ENCODE measurements at regions not wholly inside any gene's neighbourhood (a gene's known extent, or its start where the extent isn't known, plus 50 kb on each side); places are given as distances from the start of the nearest gene placed in this dataset.

GRCh38 chr10:131777162-131777561 is 123.6 kb upstream of the PPP2R2D start:
- Histone ChIP-seq H3K27ac (ENCODE audit: low read depth, low read length) (no peak overlapping the region), H3K18ac (ENCODE audit: low read length) (no peak overlapping the region), H2BK5ac (ENCODE audit: low read length) (no peak overlapping the region), H3K9ac (ENCODE audit: low read length) (no peak overlapping the region), H4K8ac (ENCODE audit: low read depth, low read length) (no peak overlapping the region), H2AK5ac (ENCODE audit: low read length) (no peak overlapping the region), H3K79me1 (ENCODE audit: low read length) (no peaks in the 10 kb centered on the region), H3K79me2 (ENCODE audit: control insufficient read depth, insufficient read depth, low read length) (no peaks in the 10 kb centered on the region), H3K56ac (ENCODE audit: low read length) (no peak overlapping the region), H2BK15ac (replicated peaks; ENCODE audit: low read depth) (no peak overlapping the region), H3K4ac (ENCODE audit: low read depth, low read length) (no peak overlapping the region), H3K4me2 (ENCODE audit: low read length) (no peak overlapping the region), H3K4me1 (ENCODE audit: control insufficient read depth, low read depth, low read length) (no peaks in the 10 kb centered on the region), H3K4me3 (ENCODE audit: low read length) (no peak overlapping the region), H3K27me3 (ENCODE audit: insufficient read depth, low read length, poor library complexity) (no peaks in the 10 kb centered on the region), H3K23ac (ENCODE audit: low read length) (no peak overlapping the region), H3K36me3 (ENCODE audit: control insufficient read depth, insufficient read depth, low read length) (no peaks in the 10 kb centered on the region), H2BK120ac (ENCODE audit: low read depth, low read length) (no peak overlapping the region), H4K5ac (ENCODE audit: low read length) (no peak overlapping the region)
- peak; percentile 31 for DNase-seq
- no CpG with 5 or more reads among the region's 5 CpGs for WGBS (ENCODE audit: extremely low coverage, insufficient coverage, low lambda C conversion rate)

GRCh38 chr10:131777921-131778320 is 122.9 kb upstream of the PPP2R2D start:
- no peak overlapping the region for H2BK15ac ChIP-seq (replicated peaks; ENCODE audit: low read depth)
- no peaks in the 10 kb centered on the region for H3K4me1 ChIP-seq (ENCODE audit: control insufficient read depth, low read depth, low read length)
- DNase-seq: no peak
- no peaks in the 10 kb centered on the region for H3K36me3 ChIP-seq (ENCODE audit: control insufficient read depth, insufficient read depth, low read length)
- H3K79me2 ChIP-seq (ENCODE audit: control insufficient read depth, insufficient read depth, low read length): no peaks in the 10 kb centered on the region
- no peak overlapping the region for H3K56ac ChIP-seq (ENCODE audit: low read length)
- WGBS (ENCODE audit: extremely low coverage, insufficient coverage, low lambda C conversion rate): no CpG with 5 or more reads among the region's 2 CpGs
- H3K27ac ChIP-seq (ENCODE audit: low read depth, low read length): no peak overlapping the region
- H3K4ac ChIP-seq (ENCODE audit: low read depth, low read length): no peak overlapping the region
- H2BK5ac ChIP-seq (ENCODE audit: low read length): no peak overlapping the region
- no peak overlapping the region for H3K23ac ChIP-seq (ENCODE audit: low read length)
- no peaks in the 10 kb centered on the region for H3K27me3 ChIP-seq (ENCODE audit: insufficient read depth, low read length, poor library complexity)
- H3K4me2 ChIP-seq (ENCODE audit: low read length): no peak overlapping the region
- H3K9ac ChIP-seq (ENCODE audit: low read length): no peak overlapping the region
- H3K79me1 ChIP-seq (ENCODE audit: low read length): no peaks in the 10 kb centered on the region
- no peak overlapping the region for H3K18ac ChIP-seq (ENCODE audit: low read length)
- H2BK120ac ChIP-seq (ENCODE audit: low read depth, low read length): no peak overlapping the region
- H2AK5ac ChIP-seq (ENCODE audit: low read length): no peak overlapping the region
- no peak overlapping the region for H3K4me3 ChIP-seq (ENCODE audit: low read length)
- no peak overlapping the region for H4K8ac ChIP-seq (ENCODE audit: low read depth, low read length)
- no peak overlapping the region for H4K5ac ChIP-seq (ENCODE audit: low read length)

- Histone ChIP-seq H3K56ac (ENCODE audit: low read length) (no peak overlapping the region), H3K18ac (ENCODE audit: low read length) (no peak overlapping the region), H3K23ac (ENCODE audit: low read length) (no peak overlapping the region), H4K5ac (ENCODE audit: low read length) (no peak overlapping the region), H3K4me3 (ENCODE audit: low read length) (no peak overlapping the region), H3K79me1 (ENCODE audit: low read length) (no peaks in the 10 kb centered on the region), H3K27me3 (ENCODE audit: insufficient read depth, low read length, poor library complexity) (no peaks in the 10 kb centered on the region), H3K36me3 (ENCODE audit: control insufficient read depth, insufficient read depth, low read length) (no peaks in the 10 kb centered on the region), H3K4me2 (ENCODE audit: low read length) (no peak overlapping the region), H3K27ac (ENCODE audit: low read depth, low read length) (no peak overlapping the region), H2BK120ac (ENCODE audit: low read depth, low read length) (no peak overlapping the region), H4K8ac (ENCODE audit: low read depth, low read length) (no peak overlapping the region), H2BK15ac (replicated peaks; ENCODE audit: low read depth) (no peak overlapping the region), H2BK5ac (ENCODE audit: low read length) (no peak overlapping the region), H3K79me2 (ENCODE audit: control insufficient read depth, insufficient read depth, low read length) (no peaks in the 10 kb centered on the region), H3K4ac (ENCODE audit: low read depth, low read length) (no peak overlapping the region), H3K9ac (ENCODE audit: low read length) (no peak overlapping the region), H2AK5ac (ENCODE audit: low read length) (no peak overlapping the region), H3K4me1 (ENCODE audit: control insufficient read depth, low read depth, low read length) (no peaks in the 10 kb centered on the region)
- no CpG with 5 or more reads among the region's 9 CpGs for WGBS (ENCODE audit: extremely low coverage, insufficient coverage, low lambda C conversion rate)
- DNase-seq: no peak
Measured at GRCh38 chr10:131778385-131778784, 122.4 kb upstream of the PPP2R2D start.

GRCh38 chr10:131778842-131779241 is 122.0 kb upstream of the PPP2R2D start:
- Histone ChIP-seq H3K4me3 (ENCODE audit: low read length) (no peak overlapping the region), H3K18ac (ENCODE audit: low read length) (no peak overlapping the region), H2BK5ac (ENCODE audit: low read length) (no peak overlapping the region), H2BK120ac (ENCODE audit: low read depth, low read length) (no peak overlapping the region), H3K9ac (ENCODE audit: low read length) (no peak overlapping the region), H3K79me2 (ENCODE audit: control insufficient read depth, insufficient read depth, low read length) (no peaks in the 10 kb centered on the region), H3K27me3 (ENCODE audit: insufficient read depth, low read length, poor library complexity) (no peaks in the 10 kb centered on the region), H2AK5ac (ENCODE audit: low read length) (no peak overlapping the region), H3K4me2 (ENCODE audit: low read length) (no peak overlapping the region), H2BK15ac (replicated peaks; ENCODE audit: low read depth) (no peak overlapping the region), H3K4ac (ENCODE audit: low read depth, low read length) (no peak overlapping the region), H3K27ac (ENCODE audit: low read depth, low read length) (no peak overlapping the region), H3K4me1 (ENCODE audit: control insufficient read depth, low read depth, low read length) (no peaks in the 10 kb centered on the region), H4K8ac (ENCODE audit: low read depth, low read length) (no peak overlapping the region), H3K56ac (ENCODE audit: low read length) (no peak overlapping the region), H3K36me3 (ENCODE audit: control insufficient read depth, insufficient read depth, low read length) (no peaks in the 10 kb centered on the region), H4K5ac (ENCODE audit: low read length) (no peak overlapping the region), H3K23ac (ENCODE audit: low read length) (no peak overlapping the region), H3K79me1 (ENCODE audit: low read length) (no peaks in the 10 kb centered on the region)
- WGBS (ENCODE audit: extremely low coverage, insufficient coverage, low lambda C conversion rate): no CpG with 5 or more reads among the region's 8 CpGs
- no peak for DNase-seq

GRCh38 chr10:131779661-131780394 is 121.0 kb upstream of the PPP2R2D start:
- Histone ChIP-seq H3K18ac (ENCODE audit: low read length) (no peak overlapping the region), H2BK15ac (replicated peaks; ENCODE audit: low read depth) (no peak overlapping the region), H4K5ac (ENCODE audit: low read length) (no peak overlapping the region), H3K36me3 (ENCODE audit: control insufficient read depth, insufficient read depth, low read length) (no peaks in the 10 kb centered on the region), H2AK5ac (ENCODE audit: low read length) (no peak overlapping the region), H2BK120ac (ENCODE audit: low read depth, low read length) (no peak overlapping the region), H3K27me3 (ENCODE audit: insufficient read depth, low read length, poor library complexity) (no peaks in the 10 kb centered on the region), H3K79me2 (ENCODE audit: control insufficient read depth, insufficient read depth, low read length) (no peaks in the 10 kb centered on the region), H2BK5ac (ENCODE audit: low read length) (no peak overlapping the region), H3K9ac (ENCODE audit: low read length) (no peak overlapping the region), H3K79me1 (ENCODE audit: low read length) (no peaks in the 10 kb centered on the region), H3K4me2 (ENCODE audit: low read length) (no peak overlapping the region), H3K27ac (ENCODE audit: low read depth, low read length) (no peak overlapping the region), H3K4ac (ENCODE audit: low read depth, low read length) (no peak overlapping the region), H3K4me1 (ENCODE audit: control insufficient read depth, low read depth, low read length) (no peaks in the 10 kb centered on the region), H3K23ac (ENCODE audit: low read length) (no peak overlapping the region), H3K56ac (ENCODE audit: low read length) (no peak overlapping the region), H3K4me3 (ENCODE audit: low read length) (no peak overlapping the region), H4K8ac (ENCODE audit: low read depth, low read length) (no peak overlapping the region)
- no peak for DNase-seq
- WGBS (ENCODE audit: extremely low coverage, insufficient coverage, low lambda C conversion rate): no CpG with 5 or more reads among the region's 10 CpGs

- Histone ChIP-seq H2BK120ac (ENCODE audit: low read depth, low read length) (no peak overlapping the region), H3K18ac (ENCODE audit: low read length) (no peak overlapping the region), H3K79me2 (ENCODE audit: control insufficient read depth, insufficient read depth, low read length) (no peaks in the 10 kb centered on the region), H3K36me3 (ENCODE audit: control insufficient read depth, insufficient read depth, low read length) (no peaks in the 10 kb centered on the region), H3K4me2 (ENCODE audit: low read length) (no peak overlapping the region), H3K27ac (ENCODE audit: low read depth, low read length) (no peak overlapping the region), H3K4me3 (ENCODE audit: low read length) (no peak overlapping the region), H3K9ac (ENCODE audit: low read length) (no peak overlapping the region), H3K79me1 (ENCODE audit: low read length) (no peaks in the 10 kb centered on the region), H4K5ac (ENCODE audit: low read length) (no peak overlapping the region), H3K56ac (ENCODE audit: low read length) (no peak overlapping the region), H3K4me1 (ENCODE audit: control insufficient read depth, low read depth, low read length) (no peaks in the 10 kb centered on the region), H2BK15ac (replicated peaks; ENCODE audit: low read depth) (no peak overlapping the region), H3K23ac (ENCODE audit: low read length) (no peak overlapping the region), H4K8ac (ENCODE audit: low read depth, low read length) (no peak overlapping the region), H2BK5ac (ENCODE audit: low read length) (no peak overlapping the region), H3K4ac (ENCODE audit: low read depth, low read length) (no peak overlapping the region), H3K27me3 (ENCODE audit: insufficient read depth, low read length, poor library complexity) (no peaks in the 10 kb centered on the region), H2AK5ac (ENCODE audit: low read length) (no peak overlapping the region)
- no peak for DNase-seq
- WGBS (ENCODE audit: extremely low coverage, insufficient coverage, low lambda C conversion rate): no CpG with 5 or more reads among the region's 6 CpGs
Measured at GRCh38 chr10:131781076-131781475, 119.7 kb upstream of the PPP2R2D start.
